Caki2 (cell line): ENCODE measurements at regions not wholly inside any gene's neighbourhood (a gene's known extent, or its start where the extent isn't known, plus 50 kb on each side); places are given as distances from the start of the nearest gene placed in this dataset.

Experiments
- DNase-seq: peaks from one replicate; pipeline ENCODE4 v3.0.0-alpha.2; 2015; ENCODE audit warnings: low read depth
- in situ Hi-C: cut with HindIII; loops from 2 replicates; pipeline ENCODE4 v1.10.0; 2016; ENCODE audit warnings: low sequenced_read_pairs, low pct_unique_long_range_greater_than_20kb, mixed read lengths

DNA sequence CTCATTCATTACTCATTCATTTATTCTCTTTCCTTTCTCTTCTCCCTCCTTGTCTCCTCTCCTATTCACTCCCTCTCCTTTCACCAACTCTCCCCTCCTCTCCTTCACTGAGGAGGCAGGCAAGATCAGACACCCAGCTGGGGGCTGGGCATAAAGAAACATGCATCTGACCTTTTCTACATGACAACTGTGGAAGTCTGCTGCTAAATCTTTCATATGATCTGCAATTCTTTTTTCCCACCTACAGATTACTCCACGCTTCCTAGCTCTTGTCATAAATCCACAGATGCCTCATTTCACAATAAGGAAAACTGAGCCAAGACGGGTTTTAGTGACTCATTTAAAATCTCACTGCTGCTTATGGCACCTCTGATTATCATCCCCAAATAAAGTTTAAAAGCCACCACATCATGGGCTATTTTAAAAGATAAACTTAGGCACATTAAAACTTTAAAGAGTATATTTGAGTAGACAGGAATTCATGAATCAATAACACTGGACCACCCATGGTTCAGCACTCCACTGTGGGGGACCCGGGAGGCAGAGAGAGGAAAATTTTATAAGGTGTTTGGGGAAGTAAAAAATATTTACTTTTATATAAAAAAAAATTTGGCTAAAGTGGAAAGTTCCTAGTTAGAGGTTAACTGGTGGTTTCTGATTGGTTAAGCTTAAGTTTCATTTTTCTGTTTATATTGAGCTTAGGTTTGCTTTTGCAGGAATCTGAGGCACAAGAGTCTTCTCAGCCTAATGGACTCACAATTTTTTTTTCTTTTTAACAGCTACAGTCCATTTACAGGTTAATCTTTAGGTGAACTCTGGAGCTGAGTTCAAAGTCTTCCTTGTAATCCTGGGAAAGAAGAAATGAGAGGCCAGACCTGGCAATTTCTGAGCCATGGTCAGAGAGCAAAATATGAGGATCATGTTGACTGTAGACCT is 55.8 kb upstream of the DNAH14 start:
- in situ Hi-C loops, result no loop called here
- peak; percentile 64 for DNase-seq

- in situ Hi-C loops, result no loop called here
These were observed 54.7 kb upstream of the DNAH14 start for GRCh38 chr1:224874775-224875174.

DNA sequence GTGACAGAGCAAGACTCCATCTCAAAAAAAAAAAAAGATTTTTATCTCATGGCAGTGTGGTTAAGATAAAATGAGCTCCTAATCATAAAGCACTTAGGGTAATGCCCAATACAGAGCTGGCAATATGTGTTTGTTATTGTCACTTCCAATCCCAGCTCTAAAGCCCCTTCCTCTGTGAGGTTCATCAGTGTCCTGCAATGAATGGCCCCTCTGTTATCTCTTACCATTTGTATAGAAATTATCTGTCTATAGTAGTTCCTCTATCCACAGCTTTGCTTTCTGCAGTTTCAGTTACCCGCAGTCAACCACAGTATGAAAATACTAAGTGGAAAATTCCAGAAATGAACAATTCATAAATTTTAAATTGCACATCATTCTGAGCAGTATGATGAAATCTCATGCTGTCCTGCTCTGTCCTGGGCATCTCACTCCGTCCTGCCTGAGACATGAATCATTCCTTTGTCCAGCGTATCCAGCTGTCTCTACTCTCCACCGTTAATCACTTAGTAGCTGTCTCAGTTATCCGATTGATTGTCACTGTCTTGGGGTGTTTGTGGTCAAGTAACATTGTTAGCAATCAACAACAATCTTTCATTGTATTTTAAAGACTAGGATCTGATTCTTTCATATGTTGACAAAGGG is 50.2 kb upstream of the DNAH14 start:
- DNase-seq, result no peak

More at GRCh38 chr1:224874775-224875174, 54.7 kb upstream of the DNAH14 start:
- DNase-seq, result peak; percentile 47

More for the DNA sequence above, 50.2 kb upstream of the DNAH14 start:
- in situ Hi-C loops, result no loop called here
